Neural progenitor cell (in vitro differentiated cells): ENCODE measurements at regions not wholly inside any gene's neighbourhood (a gene's known extent, or its start where the extent isn't known, plus 50 kb on each side); places are given as distances from the start of the nearest gene placed in this dataset.

Source experiments
- DNase-seq: peaks from one replicate; pipeline ENCODE4 v3.0.0-alpha.2; 2016; ENCODE audit warnings: low spot score
- H2AFZ ChIP-seq: fragments of 200-600 bp; sonication (generic); replicated peaks from 2 replicates; pipeline ENCODE4 v1.6.1; 2016; ENCODE audit warnings: antibody characterized with exemption
- H3F3A ChIP-seq: fragments of 200-600 bp; sonication (generic); 2 replicates; pipeline ENCODE4 v1.6.1; 2016; ENCODE audit warnings: antibody characterized with exemption, low read depth
- H3K27ac ChIP-seq: fragments of 200-600 bp; sonication (generic); 2 replicates; pipeline ENCODE4 v1.5.1; 2016; ENCODE audit warnings: mild to moderate bottlenecking
- H3K27me3 ChIP-seq: fragments of 200-600 bp; sonication (generic); 2 replicates; pipeline ENCODE4 v1.6.1; 2016; ENCODE audit warnings: mild to moderate bottlenecking, moderate library complexity
- H3K36me3 ChIP-seq: fragments of 200-600 bp; sonication (generic); 2 replicates; pipeline ENCODE4 v1.5.1; 2016
- H3K4me1 ChIP-seq: fragments of 200-600 bp; sonication (generic); 2 replicates; pipeline ENCODE4 v1.6.1; 2016; ENCODE audit warnings: mixed run types
- H3K4me2 ChIP-seq: fragments of 200-600 bp; sonication (generic); 2 replicates; pipeline ENCODE4 v1.6.1; 2016
- H3K4me3 ChIP-seq: fragments of 200-600 bp; sonication (generic); 2 replicates; pipeline ENCODE4 v1.5.1; 2016
- H3K79me2 ChIP-seq: fragments of 200-600 bp; sonication (generic); 2 replicates; pipeline ENCODE4 v1.6.1; 2016; ENCODE audit warnings: low read depth
- H3K9ac ChIP-seq: fragments of 200-600 bp; sonication (generic); 2 replicates; pipeline ENCODE4 v1.6.1; 2016
- H3K9me3 ChIP-seq: fragments of 200-600 bp; sonication (generic); 2 replicates; pipeline ENCODE4 v1.5.1; 2016; ENCODE audit warnings: low read depth
- H4K20me1 ChIP-seq: fragments of 200-600 bp; sonication (generic); 2 replicates; pipeline ENCODE4 v1.6.1; 2016; ENCODE audit warnings: low read depth
- H3K27ac Mint-ChIP-seq: 3 replicates; pipeline ENCODE4 v1.8.0; 2021; ENCODE audit warnings: mixed read lengths
- H3K27me3 Mint-ChIP-seq: 2 replicates; pipeline ENCODE4 v1.8.0; 2022; ENCODE audit warnings: low read depth, mild to moderate bottlenecking, inconsistent platforms, moderate library complexity, mixed read lengths; ENCODE audit not compliant: insufficient read depth
- H3K36me3 Mint-ChIP-seq: 3 replicates; pipeline ENCODE4 v1.8.0; 2021; ENCODE audit warnings: mixed read lengths
- H3K4me1 Mint-ChIP-seq: 3 replicates; pipeline ENCODE4 v1.8.0; 2021; ENCODE audit warnings: mixed read lengths
- H3K4me3 Mint-ChIP-seq: 3 replicates; pipeline ENCODE4 v1.8.0; 2021; ENCODE audit warnings: mild to moderate bottlenecking, moderate library complexity, mixed read lengths
- H3K9me3 Mint-ChIP-seq: 3 replicates; pipeline ENCODE4 v1.8.0; 2020; ENCODE audit warnings: mixed read lengths
- EZH2 ChIP-seq: fragments of 200-600 bp; sonication (generic); IDR thresholded peaks from 2 replicates; pipeline ENCODE4 v1.6.1; 2017; ENCODE audit warnings: antibody characterized with exemption, mild to moderate bottlenecking, moderate library complexity
- EZH2phosphoT487 ChIP-seq: fragments of 200-600 bp; sonication (generic); IDR thresholded peaks from 2 replicates; pipeline ENCODE4 v1.6.1; 2017; ENCODE audit warnings: antibody characterized with exemption
- TF ChIP-seq, protein P1 (sequence below): fragments of 200-600 bp; sonication (generic); IDR thresholded peaks from 2 replicates; pipeline ENCODE4 v1.5.1; 2017; ENCODE audit warnings: antibody characterized with exemption, mild to moderate bottlenecking

DNA sequence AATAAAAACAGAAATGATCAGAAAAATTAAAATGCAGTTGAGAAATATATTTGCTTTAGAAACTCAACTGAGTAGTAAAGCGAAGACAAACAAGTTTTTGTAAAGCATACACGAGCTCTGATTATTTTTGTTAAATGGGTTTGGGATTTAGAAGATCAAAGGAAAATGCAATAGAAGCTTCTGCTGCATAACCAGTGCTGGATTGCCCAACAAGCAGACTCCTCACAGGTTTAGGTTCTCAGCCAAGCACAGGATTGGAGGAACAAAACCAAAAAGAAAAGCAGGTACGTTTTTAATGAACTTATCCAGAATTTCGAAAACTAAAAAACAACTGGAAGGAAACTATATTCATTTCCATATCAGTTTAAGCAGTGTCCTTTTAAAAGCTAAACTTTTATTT is 423.8 kb downstream of the TMEM161B start:
- H2AFZ ChIP-seq = no peak overlapping the region
- H3K4me3 ChIP-seq = no peak overlapping the region
- H3K9ac ChIP-seq = no peak overlapping the region
- peaks cover 15% of the 10 kb centered on the region for H3F3A ChIP-seq
- Mint-ChIP-seq H3K4me3 (no peak overlapping the region), H3K9me3 (peaks cover 9% of the 10 kb centered on the region), H3K27me3 (no peaks in the 10 kb centered on the region), H3K27ac (no peak overlapping the region), H3K4me1 (peaks cover 27% of the 10 kb centered on the region), H3K36me3 (no peaks in the 10 kb centered on the region)
- TF ChIP-seq, protein P1, sequence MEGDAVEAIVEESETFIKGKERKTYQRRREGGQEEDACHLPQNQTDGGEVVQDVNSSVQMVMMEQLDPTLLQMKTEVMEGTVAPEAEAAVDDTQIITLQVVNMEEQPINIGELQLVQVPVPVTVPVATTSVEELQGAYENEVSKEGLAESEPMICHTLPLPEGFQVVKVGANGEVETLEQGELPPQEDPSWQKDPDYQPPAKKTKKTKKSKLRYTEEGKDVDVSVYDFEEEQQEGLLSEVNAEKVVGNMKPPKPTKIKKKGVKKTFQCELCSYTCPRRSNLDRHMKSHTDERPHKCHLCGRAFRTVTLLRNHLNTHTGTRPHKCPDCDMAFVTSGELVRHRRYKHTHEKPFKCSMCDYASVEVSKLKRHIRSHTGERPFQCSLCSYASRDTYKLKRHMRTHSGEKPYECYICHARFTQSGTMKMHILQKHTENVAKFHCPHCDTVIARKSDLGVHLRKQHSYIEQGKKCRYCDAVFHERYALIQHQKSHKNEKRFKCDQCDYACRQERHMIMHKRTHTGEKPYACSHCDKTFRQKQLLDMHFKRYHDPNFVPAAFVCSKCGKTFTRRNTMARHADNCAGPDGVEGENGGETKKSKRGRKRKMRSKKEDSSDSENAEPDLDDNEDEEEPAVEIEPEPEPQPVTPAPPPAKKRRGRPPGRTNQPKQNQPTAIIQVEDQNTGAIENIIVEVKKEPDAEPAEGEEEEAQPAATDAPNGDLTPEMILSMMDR = no peak
- no peak for TF ChIP-seq EZH2phosphoT487
- H4K20me1 ChIP-seq = no peaks in the 10 kb centered on the region
- no peaks in the 10 kb centered on the region for H3K27me3 ChIP-seq
- no peaks in the 10 kb centered on the region for H3K79me2 ChIP-seq
- H3K36me3 ChIP-seq = no peaks in the 10 kb centered on the region
- H3K4me2 ChIP-seq = no peak overlapping the region
- H3K9me3 ChIP-seq = no peaks in the 10 kb centered on the region
- H3K4me1 ChIP-seq = peaks cover 41% of the 10 kb centered on the region
- DNase-seq = no peak
- no peak overlapping the region for H3K27ac ChIP-seq

- Histone ChIP-seq H3K27ac (no peak overlapping the region), H3K4me3 (no peak overlapping the region), H3F3A (peaks cover 15% of the 10 kb centered on the region), H2AFZ (no peak overlapping the region), H3K9me3 (no peaks in the 10 kb centered on the region), H3K27me3 (no peaks in the 10 kb centered on the region), H3K4me2 (no peak overlapping the region), H3K9ac (no peak overlapping the region), H3K4me1 (peaks cover 39% of the 10 kb centered on the region), H3K36me3 (no peaks in the 10 kb centered on the region), H4K20me1 (no peaks in the 10 kb centered on the region), H3K79me2 (no peaks in the 10 kb centered on the region)
- no peak for DNase-seq
- peaks cover 9% of the 10 kb centered on the region for H3K9me3 Mint-ChIP-seq
- H3K4me1 Mint-ChIP-seq = peaks cover 27% of the 10 kb centered on the region
- H3K4me3 Mint-ChIP-seq = no peak overlapping the region
- TF ChIP-seq EZH2phosphoT487 = no peak
- TF ChIP-seq, protein P1 = no peak
- TF ChIP-seq EZH2 = no peak
- no peaks in the 10 kb centered on the region for H3K27me3 Mint-ChIP-seq
- no peaks in the 10 kb centered on the region for H3K36me3 Mint-ChIP-seq
- H3K27ac Mint-ChIP-seq = no peak overlapping the region
Measured at GRCh38 chr5:87844449-87844848, 424.2 kb downstream of the TMEM161B start.

GRCh38 chr5:87836696-87837095 is 424.0 kb upstream of the CCNH start:
- no peak overlapping the region for H3K4me2 ChIP-seq
- no peaks in the 10 kb centered on the region for H3K9me3 ChIP-seq
- H3K4me3 Mint-ChIP-seq = no peak overlapping the region
- no peaks in the 10 kb centered on the region for H3K36me3 Mint-ChIP-seq
- H3K27ac Mint-ChIP-seq = no peak overlapping the region
- no peak for TF ChIP-seq EZH2
- TF ChIP-seq EZH2phosphoT487 = no peak
- TF ChIP-seq, protein P1 = no peak
- H3K27me3 Mint-ChIP-seq = peaks cover 2% of the 10 kb centered on the region
- H4K20me1 ChIP-seq = no peaks in the 10 kb centered on the region
- no peaks in the 10 kb centered on the region for H3K4me1 Mint-ChIP-seq
- no peaks in the 10 kb centered on the region for H3K36me3 ChIP-seq
- H3K4me1 ChIP-seq = no peaks in the 10 kb centered on the region
- DNase-seq = no peak
- H2AFZ ChIP-seq = no peak overlapping the region
- H3K27me3 ChIP-seq = no peaks in the 10 kb centered on the region
- no peaks in the 10 kb centered on the region for H3F3A ChIP-seq
- H3K79me2 ChIP-seq = no peaks in the 10 kb centered on the region
- peaks cover 30% of the 10 kb centered on the region for H3K9me3 Mint-ChIP-seq
- H3K27ac ChIP-seq = no peak overlapping the region
- no peak overlapping the region for H3K9ac ChIP-seq
- H3K4me3 ChIP-seq = no peak overlapping the region
